ENCODE measurements at regions not wholly inside any gene's neighbourhood (a gene's known extent, or its start where the extent isn't known, plus 50 kb on each side); places are given as distances from the start of the nearest gene placed in this dataset.

DNA sequence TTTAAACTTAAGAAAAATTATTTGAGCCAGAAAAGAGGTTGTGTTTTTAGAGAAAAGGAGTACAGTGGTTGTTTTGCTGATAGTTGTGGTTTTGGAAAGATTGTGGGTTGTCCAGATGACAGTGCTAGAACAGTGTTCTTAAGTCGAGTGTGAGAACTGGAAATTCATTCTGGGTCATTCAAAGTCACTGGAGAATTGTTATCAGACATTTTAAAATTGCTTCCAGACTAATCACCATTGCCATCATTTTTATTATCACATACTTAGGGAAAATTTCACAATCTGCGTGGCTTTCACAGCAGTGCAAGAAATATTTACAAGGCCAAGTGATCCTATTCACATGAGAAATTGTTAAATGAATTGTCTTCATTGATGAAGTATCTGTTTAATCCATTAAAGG lies 242.2 kb upstream of the DDI1 start:
- 36 to 37% methylated on average over 2 of the region's 2 CpGs for whole genome bisulfite sequencing, 2 donors
- TF ChIP-seq CTCF (IDR thresholded peaks at IDR 0.05), result no peak
- no peak for TF ChIP-seq POLR2A (IDR thresholded peaks at IDR 0.05)
- H3K4me3 ChIP-seq (ENCODE audit: low read depth, poor library complexity, severe bottlenecking), result no peak overlapping the region
- DNase-seq (ENCODE audit: low spot score in 2 of 2), result no peak
- intact Hi-C loops (cut with DNase I; ENCODE audit: low total_unique reads), result no loop called here

DNA sequence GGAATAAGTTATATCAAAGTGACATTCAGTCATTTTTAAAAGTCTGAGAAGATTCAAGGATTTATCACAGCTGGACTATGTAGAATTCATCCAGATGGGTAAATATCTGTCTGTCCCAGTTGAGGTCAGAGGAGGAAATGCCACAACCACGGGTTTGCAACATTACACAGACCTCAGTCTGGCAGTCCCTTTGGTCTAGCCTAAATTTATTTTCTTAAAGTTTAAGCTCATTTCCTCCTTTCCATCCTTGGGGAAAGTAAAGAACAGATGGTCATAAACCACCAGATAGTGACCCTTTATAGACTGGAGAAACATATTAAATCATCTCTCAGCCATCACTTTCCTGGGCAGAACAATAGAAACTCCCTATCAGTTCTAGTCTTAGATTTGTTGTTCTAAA lies 238.4 kb upstream of the DDI1 start:
- intact Hi-C loops (cut with DNase I; ENCODE audit: low total_unique reads), result no loop called here
- no peak overlapping the region for H3K4me3 ChIP-seq (ENCODE audit: low read depth, poor library complexity, severe bottlenecking)
- TF ChIP-seq CTCF (IDR thresholded peaks at IDR 0.05), result no peak
- no peak for TF ChIP-seq POLR2A (IDR thresholded peaks at IDR 0.05)
- no peak for DNase-seq (ENCODE audit: low spot score in 2 of 2)
- WGBS, 2 donors, result 17 to 39% methylated on average over 1 of the region's 1 CpG

DNA sequence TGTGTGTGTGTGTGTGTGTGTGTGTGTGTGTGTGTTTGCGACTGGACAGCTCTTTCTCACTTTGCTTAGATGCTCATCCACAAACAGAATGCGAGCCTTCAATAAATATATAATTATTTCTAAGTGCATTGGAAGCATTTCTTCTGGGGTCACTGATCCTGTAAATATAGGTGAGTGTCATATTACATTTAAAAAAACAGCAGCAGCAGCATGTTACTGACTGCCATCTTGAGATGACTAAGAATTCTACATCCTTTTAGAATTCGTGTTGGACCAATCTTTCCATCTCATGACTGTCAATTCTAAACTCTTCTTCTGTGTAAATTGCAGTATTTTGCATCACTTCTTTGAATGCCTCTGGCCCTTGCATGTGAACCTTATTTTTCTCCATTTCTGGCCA lies 238.0 kb upstream of the DDI1 start:
- no peak for DNase-seq (ENCODE audit: low spot score in 2 of 2)
- 76 to 79% methylated on average over 3 of the region's 3 CpGs for WGBS, 2 donors
- no peak overlapping the region for H3K4me3 ChIP-seq (ENCODE audit: low read depth, poor library complexity, severe bottlenecking)
- TF ChIP-seq CTCF (IDR thresholded peaks at IDR 0.05) (no peak), POLR2A (IDR thresholded peaks at IDR 0.05) (no peak)
- intact Hi-C loops (cut with DNase I; ENCODE audit: low total_unique reads), result no loop called here

- TF ChIP-seq CTCF (IDR thresholded peaks at IDR 0.05), result no peak
- no peak for TF ChIP-seq POLR2A (IDR thresholded peaks at IDR 0.05)
- DNase-seq (ENCODE audit: low spot score in 2 of 2), result no peak
- intact Hi-C loops (cut with DNase I; ENCODE audit: low total_unique reads), result no loop called here
- H3K4me3 ChIP-seq (ENCODE audit: low read depth, poor library complexity, severe bottlenecking), result no peak overlapping the region
- 48 to 54% methylated on average over 9 of the region's 9 CpGs for WGBS, 2 donors
Observed at GRCh38 chr11:103800406-103801114, 235.9 kb upstream of the DDI1 start.

DNA sequence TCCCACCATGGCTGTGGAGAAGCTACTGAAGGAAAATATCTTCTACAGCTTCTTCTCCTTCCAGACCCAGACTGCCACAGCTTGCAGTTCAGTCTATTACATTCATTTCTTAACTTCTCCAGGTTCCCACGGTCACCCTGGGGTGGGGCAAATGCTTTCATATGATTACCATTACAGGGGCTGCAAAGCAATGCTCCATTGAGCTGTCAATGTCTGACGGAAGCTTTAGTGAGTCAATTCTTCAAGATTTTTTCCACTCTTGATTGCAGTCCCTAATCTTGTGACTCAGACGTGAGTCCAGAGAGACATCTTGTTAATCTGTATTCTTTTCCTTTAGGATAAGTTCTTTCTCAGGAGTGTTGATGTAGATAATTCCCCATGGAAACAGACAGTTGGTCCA lies 233.4 kb upstream of the DDI1 start:
- intact Hi-C loops (cut with DNase I; ENCODE audit: low total_unique reads), result no loop called here
- 75 to 86% methylated on average over 3 of the region's 3 CpGs for WGBS, 2 donors
- H3K4me3 ChIP-seq (ENCODE audit: low read depth, poor library complexity, severe bottlenecking), result no peak overlapping the region
- TF ChIP-seq POLR2A (IDR thresholded peaks at IDR 0.05), result no peak
- no peak for TF ChIP-seq CTCF (IDR thresholded peaks at IDR 0.05)
- DNase-seq (ENCODE audit: low spot score in 2 of 2), result no peak

DNA sequence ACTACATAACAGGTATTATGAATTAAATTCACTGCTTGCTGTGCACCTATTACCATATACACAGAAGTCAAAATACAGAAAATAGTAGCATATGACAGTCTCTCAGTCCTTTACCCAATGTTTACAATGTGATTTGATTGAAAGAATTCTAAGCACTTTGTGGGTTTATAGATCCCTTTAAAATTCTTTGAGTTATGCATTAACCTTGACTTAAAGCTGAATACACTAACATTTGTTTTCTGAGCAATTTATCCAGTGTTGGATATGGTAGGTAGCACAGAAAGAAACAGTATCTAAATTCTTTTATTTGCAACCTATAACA lies 230.8 kb upstream of the DDI1 start:
- no peak overlapping the region for H3K4me3 ChIP-seq (ENCODE audit: low read depth, poor library complexity, severe bottlenecking)
- intact Hi-C loops (cut with DNase I; ENCODE audit: low total_unique reads), result no loop called here
- TF ChIP-seq POLR2A (IDR thresholded peaks at IDR 0.05), result no peak
- TF ChIP-seq CTCF (IDR thresholded peaks at IDR 0.05), result no peak
- no peak for DNase-seq (ENCODE audit: low spot score in 2 of 2)

All from lower leg skin (tissue), 4 donors.